SK-N-SH treated with all-trans-retinoic acid at 6 μM for 48 hours (cell line): ENCODE measurements at regions not wholly inside any gene's neighbourhood (a gene's known extent, or its start where the extent isn't known, plus 50 kb on each side); places are given as distances from the start of the nearest gene placed in this dataset.

Source experiments
- ATAC-seq: fragments of 200-7000 bp; cut with Tn5 transposase; 3 replicates; pipeline ENCODE4 v1.9.1; 2020; ENCODE audit warnings: mild to moderate bottlenecking, moderate library complexity
- ARNTL ChIP-seq: fragments of 450-650 bp; formaldehyde crosslinking; IDR thresholded peaks from 2 replicates; pipeline ENCODE4 v1.5.0; 2020; ENCODE audit warnings: low read depth, mild to moderate bottlenecking, moderate library complexity, borderline replicate concordance
- ESRRG ChIP-seq: fragments of 250-450 bp; sonication (Bioruptor Pico); IDR thresholded peaks from 2 replicates; pipeline ENCODE4 v1.6.1; 2021; ENCODE audit warnings: mild to moderate bottlenecking
- GLIS3 ChIP-seq: fragments of 250-450 bp; sonication (Bioruptor Pico); IDR thresholded peaks from 2 replicates; pipeline ENCODE4 v1.5.0; 2020; ENCODE audit warnings: mild to moderate bottlenecking, moderate library complexity
- ISL1 ChIP-seq: fragments of 250-450 bp; sonication (Bioruptor Pico); IDR thresholded peaks from 2 replicates; pipeline ENCODE4 v2.1.2; 2022; ENCODE audit warnings: mild to moderate bottlenecking, moderate library complexity
- OSR1 ChIP-seq: fragments of 250-450 bp; sonication (Bioruptor Pico); IDR thresholded peaks from 2 replicates; pipeline ENCODE4 v1.8.0; 2022; ENCODE audit warnings: moderate library complexity, mild to moderate bottlenecking, inconsistent platforms
- PPARA ChIP-seq: fragments of 250-450 bp; sonication (Bioruptor Pico); IDR thresholded peaks from 2 replicates; pipeline ENCODE4 v1.5.0; 2020; ENCODE audit warnings: mild to moderate bottlenecking, borderline replicate concordance
- SNAI2 ChIP-seq: fragments of 250-450 bp; sonication (Bioruptor Pico); IDR thresholded peaks from 2 replicates; pipeline ENCODE4 v1.5.0; 2020; ENCODE audit warnings: mild to moderate bottlenecking, moderate library complexity
- TCF4 ChIP-seq: fragments of 250-450 bp; sonication (Bioruptor Pico); IDR thresholded peaks from 2 replicates; pipeline ENCODE4 v1.8.0; 2021; ENCODE audit warnings: mild to moderate bottlenecking, moderate library complexity, borderline replicate concordance
- TOX ChIP-seq: fragments of 250-450 bp; sonication (Bioruptor Pico); IDR thresholded peaks from 2 replicates; pipeline ENCODE4 v1.8.0; 2021; ENCODE audit warnings: mild to moderate bottlenecking, moderate library complexity, borderline replicate concordance
- TSHZ2 ChIP-seq: fragments of 250-450 bp; sonication (Bioruptor Pico); IDR thresholded peaks from 2 replicates; pipeline ENCODE4 v1.5.0; 2020; ENCODE audit warnings: mild to moderate bottlenecking, moderate library complexity
- ZC3H10 ChIP-seq: fragments of 250-450 bp; sonication (Bioruptor Pico); IDR thresholded peaks from 2 replicates; pipeline ENCODE4 v1.5.1; 2021; ENCODE audit warnings: mild to moderate bottlenecking, moderate library complexity
- ZFP3 ChIP-seq: fragments of 250-450 bp; sonication (Bioruptor Pico); IDR thresholded peaks from 2 replicates; pipeline ENCODE4 v1.5.0; 2020; ENCODE audit warnings: mild to moderate bottlenecking, moderate library complexity
- ZNF565 ChIP-seq: fragments of 450-650 bp; formaldehyde crosslinking; conservative IDR thresholded peaks from 2 replicates; pipeline ENCODE4 v1.5.0; 2020; ENCODE audit warnings: low read depth, mild to moderate bottlenecking, moderate library complexity
- ZNF70 ChIP-seq: fragments of 450-650 bp; formaldehyde crosslinking; IDR thresholded peaks from 2 replicates; pipeline ENCODE4 v1.5.0; 2020; ENCODE audit warnings: mild to moderate bottlenecking, moderate library complexity
- ZNF8 ChIP-seq: fragments of 450-650 bp; formaldehyde crosslinking; IDR thresholded peaks from 2 replicates; pipeline ENCODE4 v1.5.0; 2020; ENCODE audit warnings: mild to moderate bottlenecking, moderate library complexity
- TF ChIP-seq, protein P1 (sequence below): fragments of 250-450 bp; sonication (Bioruptor Pico); IDR thresholded peaks from 2 replicates; pipeline ENCODE4 v1.5.1; 2021; ENCODE audit warnings: mild to moderate bottlenecking, moderate library complexity
- TF ChIP-seq, protein P2 (sequence below): fragments of 250-450 bp; sonication (Bioruptor Pico); IDR thresholded peaks from 2 replicates; pipeline ENCODE4 v1.8.0; 2020; ENCODE audit warnings: mild to moderate bottlenecking, moderate library complexity, borderline replicate concordance

- TF ChIP-seq ZNF70 (no peak), OSR1 (no peak), ZC3H10 (CRISPR knock-in tag) (no peak), ARNTL (CRISPR knock-in tag) (no peak), ZNF8 (CRISPR knock-in tag) (no peak), TCF4 (no peak), ZNF565 (CRISPR knock-in tag) (no peak)
- TF ChIP-seq, protein P1, sequence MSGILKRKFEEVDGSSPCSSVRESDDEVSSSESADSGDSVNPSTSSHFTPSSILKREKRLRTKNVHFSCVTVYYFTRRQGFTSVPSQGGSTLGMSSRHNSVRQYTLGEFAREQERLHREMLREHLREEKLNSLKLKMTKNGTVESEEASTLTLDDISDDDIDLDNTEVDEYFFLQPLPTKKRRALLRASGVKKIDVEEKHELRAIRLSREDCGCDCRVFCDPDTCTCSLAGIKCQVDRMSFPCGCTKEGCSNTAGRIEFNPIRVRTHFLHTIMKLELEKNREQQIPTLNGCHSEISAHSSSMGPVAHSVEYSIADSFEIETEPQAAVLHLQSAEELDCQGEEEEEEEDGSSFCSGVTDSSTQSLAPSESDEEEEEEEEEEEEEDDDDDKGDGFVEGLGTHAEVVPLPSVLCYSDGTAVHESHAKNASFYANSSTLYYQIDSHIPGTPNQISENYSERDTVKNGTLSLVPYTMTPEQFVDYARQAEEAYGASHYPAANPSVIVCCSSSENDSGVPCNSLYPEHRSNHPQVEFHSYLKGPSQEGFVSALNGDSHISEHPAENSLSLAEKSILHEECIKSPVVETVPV (CRISPR knock-in tag): no peak
- no peak for ATAC-seq
Observed at GRCh38 chr5:71946343-71947030, 160.8 kb upstream of the MAP1B start.

DNA sequence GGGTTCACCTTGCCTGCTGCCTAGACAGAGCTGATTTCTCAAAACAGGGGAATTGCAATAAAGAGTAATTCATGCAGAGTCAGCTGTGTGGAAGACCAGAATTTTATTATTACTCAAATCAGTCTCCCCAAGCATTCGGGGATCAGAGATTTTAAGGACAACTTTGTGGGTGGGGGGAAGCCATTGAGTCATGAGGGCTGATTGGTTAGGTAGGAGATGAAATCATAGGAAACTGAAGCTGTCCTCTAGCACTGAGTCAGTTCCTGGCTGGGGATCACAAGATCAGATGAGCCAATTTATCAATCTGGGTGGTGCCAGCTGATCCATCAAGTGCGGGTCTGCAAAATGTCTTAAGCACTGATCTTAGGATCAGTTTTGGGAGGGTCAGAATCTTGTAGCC, 159.1 kb upstream of the MAP1B start:
- ATAC-seq: no peak
- no peak for TF ChIP-seq ISL1
- TF ChIP-seq ZC3H10 (CRISPR knock-in tag): no peak
- TF ChIP-seq, protein P1 (CRISPR knock-in tag): no peak
- no peak for TF ChIP-seq TSHZ2 (CRISPR knock-in tag)
- no peak for TF ChIP-seq OSR1
- TF ChIP-seq, protein P2, sequence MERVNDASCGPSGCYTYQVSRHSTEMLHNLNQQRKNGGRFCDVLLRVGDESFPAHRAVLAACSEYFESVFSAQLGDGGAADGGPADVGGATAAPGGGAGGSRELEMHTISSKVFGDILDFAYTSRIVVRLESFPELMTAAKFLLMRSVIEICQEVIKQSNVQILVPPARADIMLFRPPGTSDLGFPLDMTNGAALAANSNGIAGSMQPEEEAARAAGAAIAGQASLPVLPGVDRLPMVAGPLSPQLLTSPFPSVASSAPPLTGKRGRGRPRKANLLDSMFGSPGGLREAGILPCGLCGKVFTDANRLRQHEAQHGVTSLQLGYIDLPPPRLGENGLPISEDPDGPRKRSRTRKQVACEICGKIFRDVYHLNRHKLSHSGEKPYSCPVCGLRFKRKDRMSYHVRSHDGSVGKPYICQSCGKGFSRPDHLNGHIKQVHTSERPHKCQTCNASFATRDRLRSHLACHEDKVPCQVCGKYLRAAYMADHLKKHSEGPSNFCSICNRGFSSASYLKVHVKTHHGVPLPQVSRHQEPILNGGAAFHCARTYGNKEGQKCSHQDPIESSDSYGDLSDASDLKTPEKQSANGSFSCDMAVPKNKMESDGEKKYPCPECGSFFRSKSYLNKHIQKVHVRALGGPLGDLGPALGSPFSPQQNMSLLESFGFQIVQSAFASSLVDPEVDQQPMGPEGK (CRISPR knock-in tag): no peak
- no peak for TF ChIP-seq ESRRG (CRISPR knock-in tag)

DNA sequence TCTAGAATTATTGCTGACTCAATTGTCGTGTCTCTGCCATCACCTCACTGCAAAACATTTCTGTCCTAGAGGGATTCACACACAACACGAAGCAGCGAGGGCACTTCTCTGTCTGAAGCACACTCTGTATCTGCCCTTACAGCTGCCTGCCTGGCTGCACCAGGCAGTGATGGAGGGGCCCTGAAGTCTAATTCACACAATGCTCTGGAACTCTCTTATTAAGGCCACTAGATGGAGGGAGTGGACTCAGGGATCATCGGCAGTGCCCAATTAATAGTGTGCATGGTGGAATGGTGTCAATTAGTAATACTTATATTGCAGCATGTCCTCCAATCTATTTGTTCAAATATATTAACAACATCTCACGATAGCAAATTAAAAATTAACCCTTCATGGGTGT, 157.5 kb upstream of the MAP1B start:
- ATAC-seq: no peak
- no peak for TF ChIP-seq GLIS3 (CRISPR knock-in tag)
- no peak for TF ChIP-seq TOX (CRISPR knock-in tag)

DNA sequence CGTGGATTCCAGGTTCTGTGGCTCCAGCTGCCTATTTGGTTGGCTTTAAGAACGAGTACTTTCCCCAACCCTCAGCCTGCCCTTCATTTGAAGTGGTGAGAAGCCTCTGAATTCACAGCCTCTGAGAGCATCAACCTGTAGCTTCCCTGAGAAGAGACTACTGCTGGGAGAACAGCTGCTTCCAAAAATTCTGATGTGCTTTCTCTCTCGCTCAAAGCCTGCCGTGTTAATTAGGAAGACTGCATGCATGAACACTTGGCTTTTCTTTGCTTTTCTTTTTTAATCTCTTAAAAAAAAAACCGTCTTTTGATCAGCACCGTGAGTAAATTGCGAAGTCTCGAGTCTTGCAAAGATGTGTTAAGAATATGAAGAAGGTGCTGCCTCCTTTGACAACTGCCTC, 153.4 kb upstream of the MAP1B start:
- TF ChIP-seq SNAI2 (CRISPR knock-in tag): no peak
- no peak for TF ChIP-seq TOX (CRISPR knock-in tag)
- TF ChIP-seq, all 23 proteins: peak for 0
- ATAC-seq: no peak

DNA sequence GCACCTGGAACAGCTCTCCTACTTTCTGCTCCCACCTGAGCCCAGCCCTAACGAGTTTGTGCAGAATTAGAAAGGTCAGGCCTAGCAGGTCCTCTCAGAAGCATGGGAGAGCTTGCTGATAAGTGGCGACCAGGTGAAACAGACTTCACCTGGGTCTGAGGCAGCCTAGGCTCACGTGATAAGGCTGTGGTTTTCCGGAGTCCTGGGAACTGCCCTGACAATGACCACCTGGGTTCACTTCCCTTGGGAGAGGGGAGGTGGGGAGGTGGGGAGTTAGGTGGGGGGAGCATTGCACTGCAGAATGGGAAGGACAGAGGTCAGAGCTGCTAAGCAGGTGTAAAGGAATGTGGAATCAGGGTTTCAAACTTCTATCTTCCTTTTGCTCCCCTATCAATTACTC, 152.9 kb upstream of the MAP1B start:
- ATAC-seq: no peak
- TF ChIP-seq, protein P2 (CRISPR knock-in tag): no peak
- TF ChIP-seq ZFP3 (CRISPR knock-in tag): no peak
- no peak for TF ChIP-seq TCF4
- no peak for TF ChIP-seq PPARA (CRISPR knock-in tag)
- no peak for TF ChIP-seq ISL1
- no peak for TF ChIP-seq TSHZ2 (CRISPR knock-in tag)
- TF ChIP-seq, protein P1 (CRISPR knock-in tag): no peak
- no peak for TF ChIP-seq SNAI2 (CRISPR knock-in tag)
- no peak for TF ChIP-seq GLIS3 (CRISPR knock-in tag)
- TF ChIP-seq ZNF70: no peak
- TF ChIP-seq ARNTL (CRISPR knock-in tag): no peak
- no peak for TF ChIP-seq ESRRG (CRISPR knock-in tag)
